Activated B cell treated with CpG ODN at 0.5 μM for 24 hours (primary cell): ENCODE measurements at regions not wholly inside any gene's neighbourhood (a gene's known extent, or its start where the extent isn't known, plus 50 kb on each side); places are given as distances from the start of the nearest gene placed in this dataset.
"Not testable (repeated sequence)": the region's sequence is repeated elsewhere in the genome, so short reads cannot be mapped to it uniquely, and the experiment has no call there.

Source experiments
- ATAC-seq: fragments of 200-7000 bp; cut with Tn5 transposase; one replicate; pipeline ENCODE4 v1.10.0; 2021; ENCODE audit warnings: low read depth, mild to moderate bottlenecking, moderate library complexity
- CTCF ChIA-PET: fragments of 350-600 bp; sonication (Branson Sonifier 250); formaldehyde crosslinking; loops from one replicate; lab custom pipeline; 2021; ENCODE audit warnings: antibody characterized with exemption; lab: Charles Lee
- POLR2A ChIA-PET: fragments of 350-600 bp; sonication (Branson Sonifier 250); formaldehyde crosslinking; loops from one replicate; lab custom pipeline; 2021; ENCODE audit warnings: antibody characterized with exemption; lab: Charles Lee
- DNase-seq: peaks from one replicate; pipeline ENCODE4 v3.0.0; 2022
- H3K27ac Mint-ChIP-seq: one replicate; pipeline ENCODE4 v1.8.0; 2020; ENCODE audit warnings: mixed read lengths
- H3K27me3 Mint-ChIP-seq: one replicate; pipeline ENCODE4 v1.8.0; 2021; ENCODE audit warnings: mixed read lengths
- H3K36me3 Mint-ChIP-seq: one replicate; pipeline ENCODE4 v1.8.0; 2021; ENCODE audit warnings: low read depth, mixed read lengths
- H3K4me1 Mint-ChIP-seq: one replicate; pipeline ENCODE4 v1.8.0; 2021; ENCODE audit warnings: mixed read lengths
- H3K4me3 Mint-ChIP-seq: one replicate; pipeline ENCODE4 v1.8.0; 2020; ENCODE audit warnings: mild to moderate bottlenecking, mixed read lengths
- H3K9me3 Mint-ChIP-seq: one replicate; pipeline ENCODE4 v1.8.0; 2020; ENCODE audit warnings: mixed read lengths
- intact Hi-C: fragments of 100-400 bp; cut with micrococcal nuclease; formaldehyde crosslinking; loops from one replicate; pipeline ENCODE4 v1.15.1; 2024
- TF ChIP-seq, protein P1 (sequence below): fragments of 200-600 bp; IDR thresholded peaks from one replicate; pipeline ENCODE4 v1.8.0; 2022; ENCODE audit warnings: antibody characterized with exemption, mild to moderate bottlenecking

DNA sequence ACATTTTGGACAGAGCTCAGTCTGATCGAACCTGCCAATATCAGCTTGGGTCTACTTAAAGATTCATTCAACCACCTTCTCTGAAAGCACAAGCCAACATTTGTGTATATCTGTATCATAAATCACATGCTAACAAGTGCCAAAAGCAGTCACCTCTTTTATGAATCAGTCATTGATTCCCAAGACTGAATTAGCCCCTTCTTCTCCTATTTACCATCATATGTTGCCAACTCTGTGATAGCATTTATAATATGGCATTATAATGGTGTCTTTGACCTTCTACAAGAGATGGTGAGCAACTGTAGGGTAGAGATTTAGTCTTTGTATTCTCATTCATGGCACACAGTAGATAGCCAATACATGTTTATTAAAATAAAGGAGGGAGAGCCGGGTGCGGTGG, 61.4 kb downstream of the DDX53 start:
- CTCF ChIA-PET: no interaction called here
- no peaks in the 10 kb centered on the region for H3K27me3 Mint-ChIP-seq
- DNase-seq: no peak
- no peaks in the 10 kb centered on the region for H3K36me3 Mint-ChIP-seq
- H3K4me3 Mint-ChIP-seq: no peak overlapping the region
- intact Hi-C loops: loop anchor here (10.0 kb wide), 1 partner anchor 64 kb away; no protein-coding TSS in a partner anchor
- no peak for ATAC-seq
- H3K27ac Mint-ChIP-seq: no peak overlapping the region
- H3K4me1 Mint-ChIP-seq: no peaks in the 10 kb centered on the region
- TF ChIP-seq, protein P1, sequence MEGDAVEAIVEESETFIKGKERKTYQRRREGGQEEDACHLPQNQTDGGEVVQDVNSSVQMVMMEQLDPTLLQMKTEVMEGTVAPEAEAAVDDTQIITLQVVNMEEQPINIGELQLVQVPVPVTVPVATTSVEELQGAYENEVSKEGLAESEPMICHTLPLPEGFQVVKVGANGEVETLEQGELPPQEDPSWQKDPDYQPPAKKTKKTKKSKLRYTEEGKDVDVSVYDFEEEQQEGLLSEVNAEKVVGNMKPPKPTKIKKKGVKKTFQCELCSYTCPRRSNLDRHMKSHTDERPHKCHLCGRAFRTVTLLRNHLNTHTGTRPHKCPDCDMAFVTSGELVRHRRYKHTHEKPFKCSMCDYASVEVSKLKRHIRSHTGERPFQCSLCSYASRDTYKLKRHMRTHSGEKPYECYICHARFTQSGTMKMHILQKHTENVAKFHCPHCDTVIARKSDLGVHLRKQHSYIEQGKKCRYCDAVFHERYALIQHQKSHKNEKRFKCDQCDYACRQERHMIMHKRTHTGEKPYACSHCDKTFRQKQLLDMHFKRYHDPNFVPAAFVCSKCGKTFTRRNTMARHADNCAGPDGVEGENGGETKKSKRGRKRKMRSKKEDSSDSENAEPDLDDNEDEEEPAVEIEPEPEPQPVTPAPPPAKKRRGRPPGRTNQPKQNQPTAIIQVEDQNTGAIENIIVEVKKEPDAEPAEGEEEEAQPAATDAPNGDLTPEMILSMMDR: no peak
- POLR2A ChIA-PET: no interaction called here
- peaks cover 2% of the 10 kb centered on the region for H3K9me3 Mint-ChIP-seq

DNA sequence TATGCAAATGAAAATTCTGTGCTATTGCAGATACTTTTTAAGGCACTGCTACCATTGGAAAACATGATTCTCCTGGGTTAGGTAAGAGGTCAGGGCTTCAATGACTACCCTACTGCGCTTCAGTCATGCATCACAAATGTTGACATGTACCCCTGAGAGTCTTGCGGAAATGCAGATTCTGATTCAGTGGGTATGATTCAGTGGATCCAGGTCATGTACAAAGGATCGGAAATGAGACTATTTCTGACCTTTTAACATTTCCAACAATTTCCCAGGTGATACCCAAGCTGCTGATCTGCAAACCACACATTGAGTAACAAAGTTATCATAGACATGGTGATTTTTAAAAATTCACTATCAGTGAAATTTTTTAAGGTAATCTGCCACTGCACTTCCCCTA, 62.6 kb downstream of the DDX53 start:
- DNase-seq (no peak), ATAC-seq (no peak)
- Mint-ChIP-seq H3K36me3 (no peaks in the 10 kb centered on the region), H3K27ac (no peak overlapping the region), H3K9me3 (peaks cover 2% of the 10 kb centered on the region), H3K4me1 (no peaks in the 10 kb centered on the region), H3K27me3 (no peaks in the 10 kb centered on the region), H3K4me3 (no peak overlapping the region)
- TF ChIP-seq, protein P1: no peak
- ChIA-PET POLR2A (no interaction called here), CTCF (no interaction called here)
- intact Hi-C loops: loop anchor here (10.0 kb wide), 1 partner anchor 62 kb away; no protein-coding TSS in a partner anchor

GRCh38 chrX:23066588-23067281, 67.0 kb downstream of the DDX53 start:
- Mint-ChIP-seq H3K36me3 (no peaks in the 10 kb centered on the region), H3K4me1 (no peaks in the 10 kb centered on the region), H3K27me3 (no peaks in the 10 kb centered on the region), H3K27ac (no peak overlapping the region), H3K9me3 (peaks cover 6% of the 10 kb centered on the region), H3K4me3 (no peak overlapping the region)
- ChIA-PET CTCF (no interaction called here), POLR2A (no interaction called here)
- intact Hi-C loops: loop anchor here (10.0 kb wide), 1 partner anchor 58 kb away; no protein-coding TSS in a partner anchor
- TF ChIP-seq, protein P1: no peak
- ATAC-seq (no peak), DNase-seq (no peak)

DNA sequence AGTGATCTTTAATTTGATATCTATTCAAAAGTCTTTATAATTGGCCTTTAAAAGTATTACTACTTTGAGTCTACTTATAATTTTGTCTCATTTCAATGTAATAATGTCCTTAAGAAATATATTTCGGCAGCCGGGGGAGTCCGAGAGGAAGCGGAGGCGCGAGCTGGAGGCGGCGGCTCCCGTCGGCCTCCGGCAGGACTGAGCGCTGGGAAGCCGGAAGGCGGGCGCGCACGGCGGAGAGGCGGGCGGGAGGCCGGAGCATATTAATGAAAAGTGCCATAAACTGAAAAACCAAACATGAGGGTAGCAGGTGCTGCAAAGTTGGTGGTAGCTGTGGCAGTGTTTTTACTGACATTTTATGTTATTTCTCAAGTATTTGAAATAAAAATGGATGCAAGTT, 75.7 kb downstream of the DDX53 start:
- H3K4me3 Mint-ChIP-seq, ATAC-seq, DNase-seq, H3K27me3 Mint-ChIP-seq, CTCF ChIA-PET, intact Hi-C loops, POLR2A ChIA-PET, H3K36me3 Mint-ChIP-seq, H3K9me3 Mint-ChIP-seq, H3K4me1 Mint-ChIP-seq, H3K27ac Mint-ChIP-seq: not testable (repeated sequence)

- no peak overlapping the region for H3K27ac Mint-ChIP-seq
- TF ChIP-seq, protein P1: no peak
- DNase-seq (no peak), ATAC-seq (no peak)
- POLR2A ChIA-PET: no interaction called here
- no peak overlapping the region for H3K4me3 Mint-ChIP-seq
- intact Hi-C loops: no loop called here
- no peaks in the 10 kb centered on the region for H3K36me3 Mint-ChIP-seq
- CTCF ChIA-PET: no interaction called here
- H3K4me1 Mint-ChIP-seq: no peaks in the 10 kb centered on the region
- no peaks in the 10 kb centered on the region for H3K27me3 Mint-ChIP-seq
- H3K9me3 Mint-ChIP-seq: no peaks in the 10 kb centered on the region
These were observed 79.6 kb downstream of the DDX53 start for GRCh38 chrX:23079347-23079746.
